ENCODE measurements at regions not wholly inside any gene's neighbourhood (a gene's known extent, or its start where the extent isn't known, plus 50 kb on each side); places are given as distances from the start of the nearest gene placed in this dataset.
"Not testable (repeated sequence)": the region's sequence is repeated elsewhere in the genome, so short reads cannot be mapped to it uniquely, and the experiment has no call there.

DNA sequence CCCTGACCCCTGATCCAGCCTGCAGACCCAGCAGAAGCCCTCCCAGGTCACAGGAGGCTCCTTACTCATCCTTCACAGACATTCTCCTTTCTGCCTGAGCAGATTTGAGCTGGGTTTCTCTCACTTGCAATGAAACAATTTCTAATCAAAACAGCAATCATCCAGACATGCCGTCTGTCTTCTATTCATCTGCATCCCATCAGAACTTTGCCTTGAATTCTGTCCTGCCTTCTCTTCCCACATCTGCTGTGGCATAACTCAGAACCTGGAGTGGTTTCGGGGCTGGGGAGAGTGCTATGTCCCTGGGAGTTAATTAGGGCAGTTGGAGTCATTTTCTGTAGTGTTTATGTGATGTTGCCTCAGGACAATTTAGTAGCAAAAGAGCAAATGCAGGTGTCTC is 278.6 kb downstream of the CBLN1 start:
- intact Hi-C loops (cut with micrococcal nuclease) = no loop called here

DNA sequence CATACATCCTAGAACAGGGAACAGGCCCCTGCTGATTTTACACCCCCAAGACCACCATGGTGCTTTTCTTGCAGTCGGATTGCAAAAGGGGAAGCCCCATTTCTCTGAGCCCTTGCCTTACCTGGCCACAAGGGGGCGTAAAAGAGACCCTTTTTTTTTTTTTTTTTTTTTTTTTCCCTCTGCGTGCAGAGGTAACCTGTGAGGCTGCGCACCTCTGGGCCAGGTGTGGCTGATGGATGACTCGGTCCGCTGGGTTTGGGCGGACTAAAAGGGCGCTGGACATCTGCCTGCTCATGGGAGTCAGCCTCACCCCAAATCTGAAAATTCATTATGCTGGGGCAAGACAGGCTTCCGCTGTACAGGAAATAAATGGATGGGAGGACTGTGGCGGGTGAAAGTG is 281.0 kb downstream of the CBLN1 start:
- intact Hi-C loops (cut with micrococcal nuclease) = no loop called here

DNA sequence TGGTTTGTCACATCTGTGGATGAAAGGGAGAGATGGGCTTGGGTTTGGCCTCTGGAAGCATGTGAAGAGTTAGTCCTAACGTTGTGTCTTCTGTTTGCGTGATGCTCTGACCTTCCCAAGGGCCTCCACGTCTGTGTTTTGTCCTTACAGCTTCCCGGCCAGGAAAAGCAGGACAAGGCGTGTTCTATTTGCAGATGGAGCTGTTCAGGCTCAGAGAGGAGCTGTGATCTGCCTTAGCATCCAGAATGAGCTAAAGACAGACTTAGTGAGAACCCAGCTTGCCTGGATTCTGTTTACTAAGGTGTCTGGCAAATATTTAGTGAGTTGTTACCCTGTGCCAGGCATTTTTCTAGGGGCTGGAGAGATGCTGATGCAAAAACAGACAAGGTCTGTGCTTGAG is 282.1 kb downstream of the CBLN1 start:
- intact Hi-C loops (cut with micrococcal nuclease) = no loop called here

DNA sequence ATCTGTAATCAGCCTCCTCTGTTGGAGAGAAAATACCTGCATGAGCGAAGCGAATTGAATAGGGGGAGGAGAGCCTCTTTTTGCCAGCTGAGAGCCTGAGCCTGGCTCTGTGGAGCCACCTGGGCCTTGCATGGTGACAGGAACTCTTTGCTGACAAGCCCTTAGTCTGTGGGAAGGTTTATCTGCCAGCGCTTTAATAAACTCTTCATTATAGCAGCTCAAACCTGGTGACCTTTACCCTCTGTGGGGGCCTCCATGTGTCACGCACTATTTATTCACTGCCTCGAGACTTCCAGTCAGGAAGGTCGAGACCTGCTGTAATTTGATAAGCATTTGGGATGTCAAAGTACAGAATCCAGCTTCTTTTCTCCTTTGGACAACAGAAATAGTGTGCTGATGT is 282.6 kb downstream of the CBLN1 start:
- intact Hi-C loops (cut with micrococcal nuclease) = no loop called here

DNA sequence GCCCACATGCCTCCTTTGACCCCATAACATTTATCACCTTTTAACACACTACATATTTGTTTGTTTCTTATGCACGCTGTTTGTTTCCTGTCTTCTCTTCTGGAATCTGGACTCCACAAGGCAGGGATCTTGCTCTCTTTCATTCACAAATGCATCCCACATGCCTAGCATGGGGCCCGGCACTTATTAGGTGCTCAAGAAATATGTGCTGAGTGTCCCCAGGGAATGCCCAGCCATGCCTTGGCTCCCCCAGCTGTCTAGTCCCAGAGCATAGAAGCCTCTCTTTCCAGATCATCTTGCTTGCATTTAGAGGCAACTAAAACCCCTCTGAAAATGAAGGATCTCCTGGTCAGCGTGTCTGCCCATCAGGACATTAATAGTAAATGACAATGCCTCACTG is 283.7 kb downstream of the CBLN1 start:
- intact Hi-C loops (cut with micrococcal nuclease) = no loop called here

DNA sequence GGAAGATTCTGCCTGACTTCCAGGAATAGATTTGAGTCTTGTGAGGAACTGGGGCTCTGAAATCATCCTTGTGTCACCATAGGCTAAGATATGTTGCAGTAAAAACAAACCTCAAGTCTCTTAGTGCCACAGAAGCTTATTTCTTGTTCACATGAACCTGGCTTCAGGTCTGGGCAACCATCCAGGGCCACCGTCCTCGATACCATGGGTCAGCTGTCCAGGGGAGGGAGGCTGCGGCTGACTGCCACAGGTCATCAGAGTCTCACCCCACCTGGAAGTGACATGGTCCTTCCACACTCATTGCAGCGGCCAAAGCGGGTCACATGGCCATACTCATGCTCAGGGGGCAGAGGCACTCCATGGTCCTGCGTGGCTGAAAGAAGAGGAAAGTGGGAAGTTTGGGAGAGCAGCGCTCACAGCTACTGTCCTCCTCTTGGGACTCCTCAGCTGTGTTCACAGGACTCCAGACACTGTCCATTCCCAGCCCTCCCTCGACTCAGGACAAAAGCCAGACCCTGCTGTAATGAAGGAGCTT is 284.5 kb downstream of the CBLN1 start:
- intact Hi-C loops (cut with micrococcal nuclease) = no loop called here

DNA sequence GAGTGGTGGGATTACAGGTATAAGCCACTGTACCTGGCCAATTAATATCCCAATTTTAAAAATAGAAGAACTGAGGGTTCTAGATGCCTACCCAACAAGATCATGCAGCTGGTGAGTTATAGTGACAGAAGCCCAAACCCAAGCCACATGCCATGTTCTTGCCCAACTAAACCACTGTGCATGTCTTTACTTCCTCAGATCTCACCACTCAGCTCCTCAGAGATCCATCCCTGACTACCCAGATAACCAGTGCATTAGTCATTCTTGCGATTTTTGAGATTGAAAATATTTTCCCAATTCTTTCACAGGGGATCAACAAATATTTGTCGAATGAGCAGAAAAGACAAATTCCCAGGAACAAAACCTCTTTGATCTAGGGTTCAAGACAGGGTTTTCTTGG is 303.1 kb downstream of the CBLN1 start:
- intact Hi-C loops (cut with micrococcal nuclease) = no loop called here

DNA sequence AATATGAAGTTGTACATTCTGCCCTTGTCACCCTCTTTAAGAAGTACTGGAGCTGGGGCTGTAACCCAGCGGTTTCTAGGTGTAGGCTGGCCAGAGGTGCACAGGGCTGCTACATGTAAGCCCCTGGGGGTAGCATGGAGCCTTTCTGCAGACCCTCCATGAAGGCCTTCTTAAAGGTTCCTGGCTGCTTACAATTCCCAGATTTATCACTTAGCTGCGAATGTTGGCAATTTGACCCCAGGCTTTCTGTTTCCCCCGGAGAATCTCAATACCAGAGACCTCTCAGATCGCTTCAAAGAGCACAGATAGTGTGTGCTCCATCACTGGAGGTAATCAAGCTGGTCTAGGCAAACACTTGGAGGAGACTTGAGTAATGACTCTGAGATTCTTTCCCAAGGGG is 309.4 kb downstream of the CBLN1 start:
- intact Hi-C loops (cut with micrococcal nuclease) = no loop called here

DNA sequence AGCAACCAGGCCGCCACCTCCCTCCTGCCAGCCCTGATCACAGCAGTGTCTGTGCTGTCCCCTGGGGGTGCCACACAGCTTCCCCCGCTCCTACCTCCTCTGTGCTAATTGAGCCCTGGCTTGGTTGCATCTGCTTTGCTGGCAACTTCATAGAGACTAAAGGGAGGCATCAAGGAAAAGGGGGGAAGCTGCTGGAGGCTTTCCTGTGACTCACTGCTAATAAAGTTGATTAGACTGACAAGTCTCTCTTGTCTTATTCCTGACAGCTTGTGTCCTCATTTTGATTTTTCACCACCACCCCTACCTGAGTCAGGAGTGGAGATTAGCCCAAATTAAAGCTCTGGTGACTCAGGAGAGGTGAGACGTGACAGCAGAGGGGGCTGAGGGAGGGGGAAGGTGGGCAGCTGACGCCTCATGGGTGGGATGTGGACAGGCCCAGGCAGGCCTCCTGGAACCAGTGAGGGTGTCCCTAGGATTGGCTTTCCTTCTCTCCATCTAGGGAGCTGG is 310.0 kb downstream of the CBLN1 start:
- intact Hi-C loops (cut with micrococcal nuclease) = no loop called here

DNA sequence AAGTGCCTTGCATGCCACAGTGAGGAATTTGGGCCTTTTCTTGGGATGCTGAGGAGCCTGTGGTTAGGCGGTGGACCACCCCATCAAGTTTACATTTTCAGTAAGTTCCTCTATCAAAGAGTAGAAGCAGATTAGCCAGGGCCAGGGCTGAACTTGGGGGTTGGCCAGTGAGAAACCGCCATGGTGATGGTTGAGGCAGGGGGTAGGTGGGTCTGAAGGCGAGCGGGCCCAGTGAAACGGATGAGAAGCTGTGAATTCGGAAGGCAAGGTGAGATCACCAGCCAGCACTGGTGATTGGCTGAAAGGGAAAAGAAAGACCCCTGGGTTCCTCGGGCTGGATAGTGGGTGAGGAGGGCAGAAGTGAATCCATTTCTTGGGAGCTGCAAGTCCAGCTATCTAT is 311.4 kb downstream of the CBLN1 start:
- intact Hi-C loops (cut with micrococcal nuclease) = no loop called here

DNA sequence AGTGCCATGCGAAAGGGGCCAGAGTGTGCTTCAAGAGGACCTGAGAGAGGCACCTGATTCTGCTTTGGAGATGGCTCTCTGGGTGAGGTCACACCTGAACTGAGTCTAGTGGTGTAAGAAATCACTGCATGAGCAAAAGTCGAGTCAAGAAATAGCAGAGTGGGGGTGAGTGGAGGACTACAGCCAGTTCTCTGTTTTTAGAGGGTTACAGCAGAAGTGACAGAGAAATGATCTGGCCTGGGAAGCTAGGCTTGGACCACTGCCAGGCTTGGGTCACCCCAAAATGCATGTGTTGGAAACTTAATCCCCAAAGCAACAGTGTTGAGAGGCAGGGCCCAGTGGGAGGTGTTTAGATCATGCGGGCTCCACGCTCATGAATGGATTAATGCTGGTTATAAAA is 312.0 kb downstream of the CBLN1 start:
- intact Hi-C loops (cut with micrococcal nuclease) = no loop called here

DNA sequence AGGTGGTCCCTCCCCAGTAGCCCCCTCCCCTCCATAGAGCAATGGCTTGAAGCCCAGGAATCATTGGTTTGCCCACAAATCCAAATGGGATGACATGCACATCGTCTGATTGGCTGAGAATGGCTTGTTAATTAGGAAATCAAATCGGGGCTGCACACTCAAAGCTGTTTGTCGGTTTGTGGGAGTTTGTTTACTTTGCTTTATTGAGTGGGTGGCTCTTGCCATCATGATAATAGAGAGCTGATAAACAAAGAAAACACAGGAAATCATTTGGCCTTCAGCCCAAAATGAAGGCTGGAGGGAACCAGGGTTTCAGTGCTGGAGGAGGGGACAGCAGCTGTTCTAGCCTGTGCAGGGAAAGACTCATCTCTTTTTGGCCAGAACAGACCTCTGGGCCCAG is 316.3 kb downstream of the CBLN1 start:
- intact Hi-C loops (cut with micrococcal nuclease) = no loop called here

DNA sequence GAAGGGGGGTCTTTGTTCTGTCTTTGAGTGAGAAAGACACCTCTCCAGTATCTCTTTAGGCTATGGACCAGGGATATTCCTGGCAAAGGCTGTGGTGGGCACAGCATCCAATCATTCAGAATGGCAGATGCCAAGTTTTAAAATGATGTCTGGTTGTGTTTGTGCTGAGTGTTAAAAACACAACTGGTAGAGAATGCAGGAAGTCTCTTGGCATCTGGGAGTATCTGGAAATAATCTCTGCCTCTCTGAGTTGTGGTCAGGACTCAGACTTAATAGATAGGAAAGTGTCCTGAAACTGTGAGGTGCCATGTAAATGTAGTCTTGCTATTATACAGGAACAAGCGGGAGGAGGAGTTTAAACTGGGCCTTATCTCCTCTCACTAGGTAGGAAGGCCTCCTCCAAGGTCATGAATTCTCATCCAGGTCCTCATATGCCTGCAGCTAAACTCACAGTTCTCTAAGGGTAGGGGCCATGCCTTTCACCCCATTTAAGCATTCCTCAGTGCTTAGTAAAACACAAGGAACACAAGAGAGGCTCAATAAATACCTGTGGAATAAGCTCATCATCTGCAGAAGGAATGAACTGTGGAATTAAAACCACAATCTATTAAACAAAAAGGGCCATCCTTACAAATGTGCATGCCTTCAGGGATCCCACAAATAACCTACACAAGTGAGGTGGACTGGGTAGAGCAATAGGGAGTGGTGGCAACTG is 317.6 kb downstream of the CBLN1 start:
- intact Hi-C loops (cut with micrococcal nuclease) = no loop called here

DNA sequence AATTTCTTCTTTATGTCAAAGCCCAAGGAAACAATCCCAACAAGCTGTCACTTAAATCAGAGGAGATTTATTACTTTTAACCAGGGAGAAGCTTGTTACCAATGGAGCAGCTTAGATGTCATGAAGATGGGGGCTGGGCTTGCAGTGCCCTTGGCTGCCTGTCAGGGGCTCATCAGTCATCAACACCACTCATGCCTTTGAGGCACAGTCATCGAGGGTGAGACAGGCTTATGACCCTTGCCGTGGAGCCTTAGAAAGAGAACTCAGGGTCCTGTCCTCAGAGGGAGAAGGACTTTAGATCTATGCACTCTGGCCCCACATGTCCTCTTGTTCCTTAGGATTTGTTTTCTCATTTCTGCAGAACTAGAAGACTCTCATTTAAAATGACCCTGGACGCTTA is 318.3 kb downstream of the CBLN1 start:
- intact Hi-C loops (cut with micrococcal nuclease) = no loop called here

DNA sequence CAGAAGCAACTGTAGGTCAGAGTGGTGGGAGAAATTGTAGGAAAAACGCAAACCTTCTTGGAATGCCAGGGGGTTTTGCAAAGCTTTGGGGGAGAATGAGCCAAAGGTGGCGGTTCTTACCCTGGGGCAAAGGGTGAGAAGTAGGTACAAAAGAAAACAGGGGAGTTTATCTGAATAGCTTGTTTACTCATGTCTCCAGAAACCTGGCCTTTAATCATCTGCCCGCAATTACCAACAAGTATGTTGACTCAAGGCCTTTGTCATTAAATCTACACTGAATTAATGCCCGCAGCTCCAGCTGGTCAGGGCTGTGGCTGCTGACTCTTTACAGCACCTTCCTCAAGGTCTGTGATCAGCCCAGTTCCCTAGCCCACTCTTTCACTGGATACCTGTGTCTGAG is 320.1 kb downstream of the CBLN1 start:
- intact Hi-C loops (cut with micrococcal nuclease) = no loop called here

DNA sequence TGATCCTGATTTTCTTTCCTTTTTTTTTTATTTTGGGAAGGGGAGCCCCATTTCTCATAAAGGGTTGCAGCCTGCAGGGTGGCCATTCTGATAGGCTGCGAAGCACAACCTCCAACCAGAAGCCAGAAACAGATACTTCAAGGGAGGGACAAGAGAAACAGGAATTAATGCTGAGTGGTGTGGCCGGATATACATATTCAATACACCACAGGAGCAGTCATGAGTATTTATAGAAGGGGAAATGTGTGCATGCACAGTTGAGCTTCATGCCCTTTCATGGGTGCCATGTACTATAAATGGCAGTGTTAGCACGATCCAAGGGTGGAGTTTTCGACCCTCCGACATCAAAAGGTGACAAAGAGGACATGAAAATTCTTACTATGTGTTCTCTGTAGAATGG is 320.8 kb downstream of the CBLN1 start:
- intact Hi-C loops (cut with micrococcal nuclease) = no loop called here

DNA sequence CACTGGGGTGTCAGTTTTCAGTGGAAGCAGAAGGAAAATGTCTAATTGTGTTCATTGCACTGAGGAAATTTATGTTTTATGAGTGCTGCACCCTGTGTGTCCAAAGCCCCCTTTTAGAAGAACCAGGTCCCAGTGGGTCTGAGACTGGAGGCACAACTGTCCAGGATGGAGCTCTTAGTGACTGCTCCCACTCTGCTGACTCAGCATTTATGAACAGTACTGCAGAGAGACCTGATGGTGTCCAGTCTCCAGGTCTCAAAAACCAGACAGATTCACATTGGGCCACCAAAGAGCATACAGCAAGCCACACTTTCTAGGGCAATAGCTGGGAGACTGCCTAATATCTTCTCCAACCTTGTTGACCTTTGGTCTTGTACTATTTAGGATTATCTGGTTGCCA is 321.9 kb downstream of the CBLN1 start:
- intact Hi-C loops (cut with micrococcal nuclease) = no loop called here

DNA sequence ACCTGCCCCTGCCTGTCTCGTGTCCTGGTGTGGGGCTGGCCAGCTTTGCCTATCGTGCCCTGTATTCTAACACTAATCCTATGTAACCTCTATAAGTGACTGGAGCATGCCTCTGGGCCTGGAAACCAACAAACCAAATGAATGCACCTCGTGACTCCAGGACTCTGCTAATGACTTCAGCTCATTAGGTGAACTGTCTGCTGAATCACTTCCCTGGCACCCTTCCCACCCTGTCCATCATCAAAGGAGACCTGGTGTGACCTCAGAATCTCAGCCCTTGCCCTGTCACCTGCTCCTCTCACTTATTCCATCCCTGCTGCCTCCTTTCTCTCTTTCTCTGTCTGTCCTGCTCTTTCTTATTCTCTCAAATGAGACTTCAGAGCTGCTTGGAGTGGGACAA is 322.4 kb downstream of the CBLN1 start:
- intact Hi-C loops (cut with micrococcal nuclease) = no loop called here

DNA sequence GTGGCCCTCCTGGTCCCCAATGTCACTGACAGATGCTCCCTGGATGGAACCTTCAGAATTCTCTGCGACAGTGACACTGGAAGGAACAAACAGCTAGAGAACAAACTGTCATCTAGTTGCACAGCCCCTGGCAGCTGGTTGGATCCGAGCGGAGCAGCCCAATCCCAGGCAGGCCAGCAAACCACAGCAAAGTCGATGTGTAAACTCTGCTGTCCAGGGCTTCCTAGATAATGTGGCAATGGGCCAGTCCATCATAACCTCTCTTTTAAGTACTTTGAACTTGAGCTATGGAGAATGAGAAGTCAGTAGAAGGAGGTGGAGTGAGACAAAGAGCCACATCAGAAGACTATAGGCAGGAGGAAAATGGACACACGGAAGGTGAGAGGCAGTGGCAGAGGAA is 323.0 kb downstream of the CBLN1 start:
- intact Hi-C loops (cut with micrococcal nuclease) = no loop called here

DNA sequence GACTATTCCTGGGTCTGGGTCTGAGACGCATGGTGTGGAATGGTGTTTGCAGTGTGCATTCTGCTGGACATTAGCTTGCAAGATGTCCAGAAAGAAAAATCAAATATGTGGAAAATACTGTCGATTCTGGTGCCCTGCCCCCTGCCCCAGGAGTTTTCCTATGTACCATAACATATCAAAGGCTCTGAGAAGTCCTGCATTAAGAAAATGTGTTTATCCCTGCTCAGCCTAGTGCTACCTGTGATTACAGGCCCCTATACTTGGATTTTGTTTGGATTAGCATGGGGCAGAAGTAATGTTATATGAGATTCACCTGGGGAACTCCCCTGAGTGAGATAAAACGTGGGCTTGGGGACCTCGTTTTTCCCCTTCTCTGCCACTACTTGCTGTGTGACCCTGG is 325.0 kb downstream of the CBLN1 start:
- intact Hi-C loops (cut with micrococcal nuclease) = no loop called here

DNA sequence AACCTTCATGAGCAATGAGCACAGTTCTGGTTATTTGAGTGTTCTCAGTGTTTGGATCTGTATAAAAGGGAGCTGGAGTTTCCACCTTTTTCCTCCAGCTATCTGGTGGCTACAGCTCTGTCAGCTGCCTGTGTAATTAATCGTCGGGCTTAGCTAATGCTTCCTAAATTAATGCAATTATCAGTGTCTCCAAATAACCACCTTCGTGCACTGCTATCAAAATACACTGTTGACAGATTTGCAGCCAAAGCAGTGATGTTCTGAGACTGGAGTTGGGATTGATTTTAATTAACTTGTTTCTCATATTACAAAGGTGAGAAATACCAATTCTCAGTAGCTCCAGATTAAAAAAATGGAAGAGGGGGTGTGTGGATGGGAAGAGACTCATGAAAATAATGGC is 325.8 kb downstream of the CBLN1 start:
- intact Hi-C loops (cut with micrococcal nuclease) = no loop called here

DNA sequence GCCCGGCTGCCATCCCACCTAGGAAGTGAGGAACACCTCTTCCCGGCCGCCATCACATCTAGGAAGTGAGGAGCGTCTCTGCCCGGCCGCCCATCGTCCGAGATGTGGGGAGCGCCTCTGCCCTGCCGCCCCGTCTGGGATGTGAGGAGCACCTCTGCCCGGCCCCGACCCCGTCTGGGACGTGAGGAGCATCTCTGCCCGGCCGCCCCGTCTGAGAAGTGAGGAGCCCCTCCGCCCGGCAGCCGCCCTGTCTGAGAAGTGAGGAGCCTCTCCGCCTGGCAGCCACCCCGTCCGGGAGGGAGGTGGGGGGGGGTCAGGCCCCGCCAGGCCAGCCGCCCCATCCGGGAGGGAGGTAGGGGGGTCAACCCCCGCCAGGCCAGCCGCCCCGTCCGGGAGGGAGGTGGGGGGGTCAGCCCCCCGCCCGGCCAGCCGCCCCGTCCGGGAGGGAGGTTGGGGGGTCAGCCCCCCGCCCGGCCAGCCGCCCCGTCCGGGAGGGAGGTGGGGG is 330.0 kb downstream of the CBLN1 start:
- intact Hi-C loops (cut with micrococcal nuclease) = not testable (repeated sequence)

DNA sequence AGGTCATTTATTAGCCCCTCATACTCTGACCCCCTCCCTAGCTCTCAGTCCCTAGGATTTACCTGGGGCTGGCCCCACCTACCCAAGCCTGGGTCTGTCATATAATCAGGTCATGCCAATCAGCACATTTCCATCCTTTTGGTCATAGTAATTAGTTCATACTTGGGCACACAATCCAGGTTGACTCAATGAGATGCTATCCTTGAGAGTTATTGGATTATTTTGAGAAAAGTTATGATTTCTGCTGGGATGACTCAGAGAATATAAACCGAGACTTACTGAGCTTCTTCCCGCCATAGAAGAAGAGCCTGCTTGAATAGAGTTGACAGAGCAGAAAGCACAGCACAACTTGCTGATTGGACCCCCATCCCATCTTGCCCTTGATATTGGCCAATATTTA is 331.5 kb downstream of the CBLN1 start:
- intact Hi-C loops (cut with micrococcal nuclease) = no loop called here
